ENCODE measurements at regions not wholly inside any gene's neighbourhood (a gene's known extent, or its start where the extent isn't known, plus 50 kb on each side); places are given as distances from the start of the nearest gene placed in this dataset.

- no peaks in the 10 kb centered on the region for H3K4me1 ChIP-seq
- no peak for ATAC-seq
- no peaks in the 10 kb centered on the region for H3K9me3 ChIP-seq
- no peak for TF ChIP-seq CTCF (IDR thresholded peaks at IDR 0.05)
- intact Hi-C loops (cut with DNase I): no loop called here
- H3K27ac ChIP-seq: no peak overlapping the region
- no peak for DNase-seq
- H3K36me3 ChIP-seq: no peaks in the 10 kb centered on the region
- H3K27me3 ChIP-seq (ENCODE audit: low read depth): no peaks in the 10 kb centered on the region
- H3K4me3 ChIP-seq: no peak overlapping the region
These were observed 377.3 kb upstream of the LRRC3B start for GRCh38 chr3:26245236-26245635.

GRCh38 chr3:26246901-26247300, 375.7 kb upstream of the LRRC3B start:
- no peaks in the 10 kb centered on the region for H3K27me3 ChIP-seq (ENCODE audit: low read depth)
- intact Hi-C loops (cut with DNase I): no loop called here
- ATAC-seq: no peak
- DNase-seq: no peak
- no peaks in the 10 kb centered on the region for H3K4me1 ChIP-seq
- no peak overlapping the region for H3K27ac ChIP-seq
- no peak overlapping the region for H3K4me3 ChIP-seq
- H3K9me3 ChIP-seq: no peaks in the 10 kb centered on the region
- no peaks in the 10 kb centered on the region for H3K36me3 ChIP-seq
- TF ChIP-seq CTCF (IDR thresholded peaks at IDR 0.05): no peak

- intact Hi-C loops (cut with DNase I): no loop called here
- ATAC-seq: no peak
- no peak for TF ChIP-seq CTCF (IDR thresholded peaks at IDR 0.05)
- no peaks in the 10 kb centered on the region for H3K27me3 ChIP-seq (ENCODE audit: low read depth)
- no peaks in the 10 kb centered on the region for H3K9me3 ChIP-seq
- no peak overlapping the region for H3K4me3 ChIP-seq
- H3K27ac ChIP-seq: no peak overlapping the region
- H3K36me3 ChIP-seq: no peaks in the 10 kb centered on the region
- no peak for DNase-seq
- no peaks in the 10 kb centered on the region for H3K4me1 ChIP-seq
These were observed 374.9 kb upstream of the LRRC3B start for GRCh38 chr3:26247712-26248111.

GRCh38 chr3:26252001-26252400, 370.6 kb upstream of the LRRC3B start:
- TF ChIP-seq CTCF (IDR thresholded peaks at IDR 0.05): no peak
- Histone ChIP-seq H3K4me3 (no peak overlapping the region), H3K36me3 (no peaks in the 10 kb centered on the region), H3K27me3 (ENCODE audit: low read depth) (no peaks in the 10 kb centered on the region), H3K9me3 (no peaks in the 10 kb centered on the region), H3K4me1 (no peaks in the 10 kb centered on the region), H3K27ac (no peak overlapping the region)
- no peak for ATAC-seq
- intact Hi-C loops (cut with DNase I): no loop called here
- no peak for DNase-seq

- H3K4me1 ChIP-seq: no peaks in the 10 kb centered on the region
- no peaks in the 10 kb centered on the region for H3K36me3 ChIP-seq
- no peak overlapping the region for H3K27ac ChIP-seq
- no peaks in the 10 kb centered on the region for H3K9me3 ChIP-seq
- no peak for TF ChIP-seq CTCF (IDR thresholded peaks at IDR 0.05)
- intact Hi-C loops (cut with DNase I): no loop called here
- DNase-seq: no peak
- no peak overlapping the region for H3K4me3 ChIP-seq
- ATAC-seq: no peak
- no peaks in the 10 kb centered on the region for H3K27me3 ChIP-seq (ENCODE audit: low read depth)
These were observed 366.3 kb upstream of the LRRC3B start for GRCh38 chr3:26256224-26256623.

GRCh38 chr3:26259176-26259575, 363.4 kb upstream of the LRRC3B start:
- TF ChIP-seq CTCF (IDR thresholded peaks at IDR 0.05): no peak
- intact Hi-C loops (cut with DNase I): no loop called here
- DNase-seq: no peak
- no peak overlapping the region for H3K27ac ChIP-seq
- no peaks in the 10 kb centered on the region for H3K4me1 ChIP-seq
- ATAC-seq: no peak
- H3K9me3 ChIP-seq: no peaks in the 10 kb centered on the region
- H3K4me3 ChIP-seq: no peak overlapping the region
- H3K36me3 ChIP-seq: no peaks in the 10 kb centered on the region
- H3K27me3 ChIP-seq (ENCODE audit: low read depth): no peaks in the 10 kb centered on the region
